Choroid plexus epithelial cell (primary cell): ENCODE measurements at regions not wholly inside any gene's neighbourhood (a gene's known extent, or its start where the extent isn't known, plus 50 kb on each side); places are given as distances from the start of the nearest gene placed in this dataset.
A peak's percentile ranks its signal among the peaks of the same experiment; 100 is the strongest.
"Not testable (repeated sequence)": the region's sequence is repeated elsewhere in the genome, so short reads cannot be mapped to it uniquely, and the experiment has no call there.

Experiments used
- DNase-seq: peaks from one replicate; pipeline ENCODE4 v3.0.0-alpha.2; 2010; ENCODE audit warnings: low read depth
- H3K4me3 ChIP-seq: 2 replicates; pipeline ENCODE4 v1.5.1; 2011; ENCODE audit warnings: low read depth, mild to moderate bottlenecking, control low read depth, low read length, moderate library complexity
- TF ChIP-seq, protein P1 (sequence below): conservative IDR thresholded peaks from 2 replicates; pipeline ENCODE4 v1.5.1; 2011; ENCODE audit warnings: low read depth, mild to moderate bottlenecking, control low read depth, inconsistent platforms, low read length, moderate library complexity

DNA sequence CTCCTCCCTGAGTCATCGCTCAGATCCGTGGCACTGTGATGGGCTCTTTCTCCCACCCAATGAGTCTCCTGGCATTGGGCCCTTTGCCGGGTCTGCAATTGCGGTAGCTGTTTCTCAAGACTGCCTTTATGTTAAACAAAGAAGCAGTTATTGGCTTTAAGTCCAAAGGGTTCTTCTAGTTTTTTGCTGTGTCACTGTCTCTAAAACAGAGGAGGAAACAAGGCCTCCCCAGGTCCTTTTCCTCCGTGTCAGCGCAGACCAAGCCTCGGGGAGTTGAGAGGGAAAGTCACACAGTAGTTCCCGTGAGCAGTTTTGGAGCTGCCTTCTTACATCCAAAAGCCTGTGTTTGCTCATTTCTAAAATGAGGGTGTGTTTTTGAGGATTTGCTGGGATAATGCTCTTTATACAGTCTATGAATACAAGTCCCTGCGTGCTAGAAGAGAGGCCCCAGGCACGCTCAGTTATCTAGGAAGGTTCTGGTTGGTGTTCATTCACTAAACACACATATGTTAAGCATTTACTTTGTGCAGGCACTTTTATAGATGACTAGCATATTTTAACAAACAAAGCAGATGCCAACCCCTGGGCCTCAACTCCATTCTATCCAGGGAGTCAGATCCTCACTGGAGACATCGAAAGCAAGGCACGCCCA lies 126.0 kb upstream of the PZP start:
- TF ChIP-seq, protein P1, sequence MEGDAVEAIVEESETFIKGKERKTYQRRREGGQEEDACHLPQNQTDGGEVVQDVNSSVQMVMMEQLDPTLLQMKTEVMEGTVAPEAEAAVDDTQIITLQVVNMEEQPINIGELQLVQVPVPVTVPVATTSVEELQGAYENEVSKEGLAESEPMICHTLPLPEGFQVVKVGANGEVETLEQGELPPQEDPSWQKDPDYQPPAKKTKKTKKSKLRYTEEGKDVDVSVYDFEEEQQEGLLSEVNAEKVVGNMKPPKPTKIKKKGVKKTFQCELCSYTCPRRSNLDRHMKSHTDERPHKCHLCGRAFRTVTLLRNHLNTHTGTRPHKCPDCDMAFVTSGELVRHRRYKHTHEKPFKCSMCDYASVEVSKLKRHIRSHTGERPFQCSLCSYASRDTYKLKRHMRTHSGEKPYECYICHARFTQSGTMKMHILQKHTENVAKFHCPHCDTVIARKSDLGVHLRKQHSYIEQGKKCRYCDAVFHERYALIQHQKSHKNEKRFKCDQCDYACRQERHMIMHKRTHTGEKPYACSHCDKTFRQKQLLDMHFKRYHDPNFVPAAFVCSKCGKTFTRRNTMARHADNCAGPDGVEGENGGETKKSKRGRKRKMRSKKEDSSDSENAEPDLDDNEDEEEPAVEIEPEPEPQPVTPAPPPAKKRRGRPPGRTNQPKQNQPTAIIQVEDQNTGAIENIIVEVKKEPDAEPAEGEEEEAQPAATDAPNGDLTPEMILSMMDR = no peak
- DNase-seq = no peak
- no peak overlapping the region for H3K4me3 ChIP-seq

DNA sequence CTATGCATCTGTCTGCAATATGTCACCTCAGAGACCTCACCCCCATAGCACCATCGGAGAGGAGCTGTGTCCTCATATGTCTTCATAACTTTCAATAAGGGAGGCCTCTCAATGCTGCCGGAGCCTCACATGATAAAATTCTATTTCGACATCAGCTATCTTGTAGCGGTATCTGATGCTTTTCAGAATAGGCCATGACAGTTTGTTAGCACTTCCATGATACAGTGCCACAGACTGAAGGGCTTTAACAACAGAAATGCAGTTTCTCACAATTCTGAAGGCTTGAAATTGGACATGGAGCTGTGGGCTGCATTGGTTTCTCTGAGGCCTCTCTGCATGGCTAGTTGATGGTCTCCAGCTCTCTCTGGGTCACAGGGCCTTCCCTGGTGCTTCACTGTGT lies 125.0 kb upstream of the PZP start:
- H3K4me3 ChIP-seq = no peak overlapping the region
- no peak for DNase-seq
- TF ChIP-seq, protein P1 = no peak

DNA sequence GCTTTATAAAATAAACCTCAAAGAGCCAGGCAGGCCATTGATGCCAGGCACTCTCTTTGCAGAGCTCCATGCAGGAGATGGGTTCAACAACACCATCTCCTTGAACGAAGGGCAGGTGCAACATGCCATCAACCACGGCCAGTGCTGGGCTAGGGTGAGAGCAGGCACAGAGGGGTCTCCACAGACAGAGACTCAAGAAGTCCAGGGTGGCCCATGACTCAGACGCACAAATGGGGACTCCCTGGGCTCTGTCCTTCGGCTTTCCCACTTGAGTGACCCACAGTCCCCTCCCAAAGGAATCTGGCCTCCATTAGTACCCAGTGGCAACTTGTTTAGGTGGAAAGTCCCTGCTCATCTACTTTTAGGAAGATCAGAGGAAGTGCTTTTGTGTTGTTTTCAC lies 124.4 kb upstream of the PZP start:
- TF ChIP-seq, protein P1 = no peak
- no peak overlapping the region for H3K4me3 ChIP-seq
- no peak for DNase-seq

DNA sequence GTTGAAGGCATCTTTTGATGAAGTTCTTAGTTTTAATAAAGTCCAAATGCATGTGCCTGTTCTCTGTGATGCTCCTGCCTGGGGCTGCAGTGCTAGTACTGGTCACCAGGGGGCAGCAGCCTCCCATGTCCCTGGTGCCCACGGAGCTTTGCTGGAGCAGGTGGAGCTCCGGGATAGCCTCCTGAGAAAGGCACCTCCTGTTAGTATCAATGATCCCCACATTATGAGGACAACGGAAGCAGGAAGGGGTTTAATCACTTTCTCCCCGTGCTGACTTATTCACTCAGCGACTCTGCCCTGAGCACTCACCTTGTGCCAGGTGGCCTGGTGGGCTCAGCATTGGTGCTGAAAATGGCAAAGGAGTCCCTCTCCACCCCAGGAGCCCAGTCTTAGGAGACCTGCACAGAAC lies 123.0 kb upstream of the PZP start:
- peak; percentile 67 for DNase-seq
- TF ChIP-seq, protein P1 = peak; percentile 100
- H3K4me3 ChIP-seq = no peak overlapping the region

DNA sequence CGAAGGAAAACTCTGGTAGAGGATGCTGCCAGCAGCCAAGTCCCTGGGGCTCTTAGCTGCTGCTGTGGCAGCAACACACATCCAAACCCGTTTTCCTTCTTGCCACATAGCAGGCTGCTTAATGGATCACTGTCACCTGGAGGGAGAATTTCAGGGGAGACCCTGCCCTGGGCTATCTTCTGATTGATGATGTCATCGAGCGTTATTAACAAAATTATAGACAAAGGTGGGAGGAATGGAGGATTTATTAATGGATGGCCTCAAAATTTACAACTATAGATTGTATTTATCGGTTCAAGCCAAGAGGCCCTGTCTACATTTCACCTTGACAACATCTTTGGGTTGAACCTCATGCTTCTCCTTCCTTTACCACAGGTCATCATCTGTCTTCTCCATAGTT lies 120.8 kb upstream of the PZP start:
- no peak for DNase-seq
- TF ChIP-seq, protein P1 = no peak
- H3K4me3 ChIP-seq = no peak overlapping the region

DNA sequence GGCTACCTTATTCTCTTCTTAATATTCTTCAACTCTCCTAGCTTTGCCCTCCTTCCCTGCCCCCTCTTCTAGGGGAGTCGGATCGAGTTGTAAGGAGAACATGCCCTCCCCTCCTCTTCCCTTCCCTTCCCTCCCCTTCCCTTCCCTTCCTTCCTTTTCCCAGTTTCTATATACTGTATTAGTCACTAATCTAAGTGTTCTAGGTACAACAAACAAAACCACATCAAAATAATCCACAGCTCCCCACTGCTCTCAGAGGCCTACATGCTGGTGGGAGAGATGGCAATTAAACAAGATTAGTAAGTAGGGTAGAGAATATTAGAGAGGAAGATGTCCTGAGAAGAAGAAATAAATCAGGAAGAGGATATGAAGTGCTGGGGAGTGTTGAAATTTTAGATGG lies 119.9 kb upstream of the PZP start:
- TF ChIP-seq, protein P1 = no peak
- no peak overlapping the region for H3K4me3 ChIP-seq

DNA sequence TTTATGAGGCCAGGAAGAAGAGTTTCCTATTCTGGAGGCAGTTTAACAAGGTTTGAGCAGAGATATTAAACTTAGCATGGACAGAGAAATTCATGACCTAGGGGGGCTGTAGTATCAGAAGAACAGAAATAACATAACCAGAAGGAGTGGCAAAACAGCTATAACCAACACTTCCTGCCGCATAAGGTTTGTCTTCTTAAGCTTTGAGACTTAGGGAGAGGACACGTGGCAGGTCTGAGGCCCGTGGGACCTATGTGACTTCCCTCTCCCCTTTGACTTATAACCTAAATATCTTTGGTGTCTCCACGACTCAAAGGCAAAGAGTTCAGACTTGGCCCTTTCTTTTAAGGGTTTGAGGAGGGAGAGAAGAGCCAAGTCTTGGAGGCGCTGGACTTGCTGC lies 119.1 kb upstream of the PZP start:
- DNase-seq = no peak

More for the DNA sequence above, 119.9 kb upstream of the PZP start:
- no peak for DNase-seq

DNA sequence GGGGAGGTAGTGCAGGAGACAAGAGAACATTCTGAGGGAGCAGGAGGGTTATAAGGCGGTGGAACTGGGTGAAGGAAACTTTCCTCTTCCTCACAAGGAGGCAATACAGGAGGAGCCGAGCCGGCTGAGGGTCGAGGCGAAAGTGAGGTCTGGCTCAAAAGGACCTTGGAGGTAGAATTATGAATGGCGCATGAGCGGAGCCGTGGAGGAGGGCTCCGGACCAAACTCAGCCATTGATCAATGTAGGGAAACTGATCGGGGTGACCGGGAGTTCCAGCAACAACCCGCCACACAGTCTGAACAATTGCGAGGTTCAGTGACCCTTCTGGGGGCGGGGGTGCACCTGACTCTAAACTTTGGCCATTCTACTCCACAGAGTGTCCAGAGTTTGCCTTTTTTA lies 118.7 kb upstream of the PZP start:
- DNase-seq = not testable (repeated sequence)

More for the DNA sequence above, 119.1 kb upstream of the PZP start:
- TF ChIP-seq, protein P1 = no peak
- no peak overlapping the region for H3K4me3 ChIP-seq

More for the DNA sequence above, 118.7 kb upstream of the PZP start:
- not testable (repeated sequence) for H3K4me3 ChIP-seq
